Large intestine (tissue), 3 donors: ENCODE measurements at regions not wholly inside any gene's neighbourhood (a gene's known extent, or its start where the extent isn't known, plus 50 kb on each side); places are given as distances from the start of the nearest gene placed in this dataset.
"Not testable (repeated sequence)": the region's sequence is repeated elsewhere in the genome, so short reads cannot be mapped to it uniquely, and the experiment has no call there.

Experiments used
- DNase-seq, 2 donors: peaks; one replicate each; pipeline versions ENCODE4 v3.0.0 to v3.0.0-alpha.2; 2013
- H3K27ac ChIP-seq: one replicate; pipeline ENCODE4 v1.5.1; 2013; ENCODE audit warnings: low read length
- H3K27me3 ChIP-seq: 2 replicates; pipeline ENCODE4 v1.6.1; 2013; ENCODE audit warnings: low read length; ENCODE audit not compliant: control insufficient read depth, insufficient read depth
- H3K36me3 ChIP-seq: 2 replicates; pipeline ENCODE4 v1.6.1; 2013; ENCODE audit warnings: low read length; ENCODE audit not compliant: control insufficient read depth, insufficient read depth
- H3K4me1 ChIP-seq: one replicate; pipeline ENCODE4 v1.6.1; 2013; ENCODE audit warnings: low read length; ENCODE audit not compliant: control insufficient read depth, insufficient read depth
- H3K4me3 ChIP-seq: one replicate; pipeline ENCODE4 v1.5.1; 2013; ENCODE audit warnings: low read length
- H3K9me3 ChIP-seq: one replicate; pipeline ENCODE4 v1.6.1; 2013; ENCODE audit warnings: mild to moderate bottlenecking, low read depth, low read length, moderate library complexity; ENCODE audit not compliant: control insufficient read depth
- whole genome bisulfite sequencing: methylation state at CpG from one replicate; pipeline ENCODE4 v1.1.5; 2013; ENCODE audit warnings: low lambda C conversion rate; ENCODE audit not compliant: insufficient coverage; 5-methylcytosine and 5-hydroxymethylcytosine counted together

- no peak overlapping the region for H3K4me3 ChIP-seq
- H3K4me1 ChIP-seq, result peaks cover 12% of the 10 kb centered on the region
- no peak for DNase-seq
- peaks cover 7% of the 10 kb centered on the region for H3K9me3 ChIP-seq
- H3K27ac ChIP-seq, result no peak overlapping the region
- WGBS, result no CpG with 5 or more reads among the region's 6 CpGs
- H3K27me3 ChIP-seq, result peaks cover 17% of the 10 kb centered on the region
- H3K36me3 ChIP-seq, result no peaks in the 10 kb centered on the region
These were observed 142.8 kb downstream of the NECTIN1 start for GRCh38 chr11:119586181-119586580.

GRCh38 chr11:119585043-119585781 is 143.8 kb downstream of the NECTIN1 start:
- Histone ChIP-seq H3K36me3 (no peaks in the 10 kb centered on the region), H3K4me3 (peak overlapping the region; percentile 29), H3K9me3 (peaks cover 7% of the 10 kb centered on the region), H3K4me1 (peaks cover 12% of the 10 kb centered on the region), H3K27me3 (peaks cover 17% of the 10 kb centered on the region), H3K27ac (no peak overlapping the region)
- DNase-seq, result peak in 1 of 2 donors; percentile 70
- WGBS, result no CpG with 5 or more reads among the region's 38 CpGs

- Histone ChIP-seq H3K36me3 (no peaks in the 10 kb centered on the region), H3K4me3 (peak overlapping the region; percentile 29), H3K27ac (no peak overlapping the region), H3K27me3 (peaks cover 17% of the 10 kb centered on the region), H3K9me3 (peaks cover 7% of the 10 kb centered on the region), H3K4me1 (peaks cover 15% of the 10 kb centered on the region)
- DNase-seq, result peak; percentile 55 to 77
- no CpG with 5 or more reads among the region's 56 CpGs for WGBS
These were observed 144.6 kb downstream of the NECTIN1 start for GRCh38 chr11:119584193-119585042.

- Histone ChIP-seq H3K27me3 (peaks cover 17% of the 10 kb centered on the region), H3K4me3 (no peak overlapping the region), H3K36me3 (no peaks in the 10 kb centered on the region), H3K27ac (no peak overlapping the region), H3K4me1 (peaks cover 20% of the 10 kb centered on the region), H3K9me3 (peaks cover 7% of the 10 kb centered on the region)
- no CpG with 5 or more reads among the region's 6 CpGs for WGBS
- DNase-seq, result no peak
These were observed 145.4 kb downstream of the NECTIN1 start for GRCh38 chr11:119583585-119583984.

GRCh38 chr11:119581396-119581795 is 147.6 kb downstream of the NECTIN1 start:
- Histone ChIP-seq H3K4me1 (peaks cover 23% of the 10 kb centered on the region), H3K27me3 (peaks cover 17% of the 10 kb centered on the region)
- H3K9me3 ChIP-seq, H3K4me3 ChIP-seq, H3K27ac ChIP-seq, DNase-seq, H3K36me3 ChIP-seq: not testable (repeated sequence)
- WGBS, result no CpG with 5 or more reads among the region's 3 CpGs

- no CpG with 5 or more reads among the region's 1 CpG for WGBS
- Histone ChIP-seq H3K9me3 (peaks cover 4% of the 10 kb centered on the region), H3K27ac (no peak overlapping the region), H3K36me3 (no peaks in the 10 kb centered on the region), H3K4me1 (peaks cover 23% of the 10 kb centered on the region), H3K27me3 (peaks cover 17% of the 10 kb centered on the region), H3K4me3 (no peak overlapping the region)
- DNase-seq, result no peak
These were observed 148.2 kb downstream of the NECTIN1 start for GRCh38 chr11:119580751-119581150.

GRCh38 chr11:119580081-119580480 is 148.9 kb downstream of the NECTIN1 start:
- peaks cover 18% of the 10 kb centered on the region for H3K4me1 ChIP-seq
- peaks cover 3% of the 10 kb centered on the region for H3K9me3 ChIP-seq
- no peak overlapping the region for H3K27ac ChIP-seq
- WGBS, result no CpG with 5 or more reads among the region's 3 CpGs
- no peak for DNase-seq
- H3K36me3 ChIP-seq, result no peaks in the 10 kb centered on the region
- peaks cover 13% of the 10 kb centered on the region for H3K27me3 ChIP-seq
- H3K4me3 ChIP-seq, result no peak overlapping the region

- H3K27ac ChIP-seq, result no peak overlapping the region
- no peaks in the 10 kb centered on the region for H3K9me3 ChIP-seq
- peaks cover 5% of the 10 kb centered on the region for H3K27me3 ChIP-seq
- H3K4me3 ChIP-seq, result no peak overlapping the region
- no CpG with 5 or more reads among the region's 11 CpGs for WGBS
- no peaks in the 10 kb centered on the region for H3K36me3 ChIP-seq
- peaks cover 11% of the 10 kb centered on the region for H3K4me1 ChIP-seq
- DNase-seq, result peak in 1 of 2 donors; percentile 68
These were observed 150.3 kb downstream of the NECTIN1 start for GRCh38 chr11:119578521-119579191.

- Histone ChIP-seq H3K4me3 (no peak overlapping the region), H3K4me1 (peaks cover 6% of the 10 kb centered on the region), H3K36me3 (no peaks in the 10 kb centered on the region), H3K9me3 (no peaks in the 10 kb centered on the region), H3K27me3 (no peaks in the 10 kb centered on the region), H3K27ac (no peak overlapping the region)
- DNase-seq, result no peak
- no CpG with 5 or more reads among the region's 1 CpG for WGBS
These were observed 150.9 kb upstream of the THY1 start for GRCh38 chr11:119573858-119574257.
